Mucosa of rectum (tissue), 2 donors: ENCODE measurements at regions not wholly inside any gene's neighbourhood (a gene's known extent, or its start where the extent isn't known, plus 50 kb on each side); places are given as distances from the start of the nearest gene placed in this dataset.

Experiments
- H3K27ac ChIP-seq, 2 donors: one replicate each; pipeline ENCODE4 v1.7.0; 2013; ENCODE audit warnings: inconsistent platforms in 2 of 2, low read depth in 2 of 2, low read length in 2 of 2
- H3K27me3 ChIP-seq, 2 donors: one replicate each; pipeline ENCODE4 v1.7.0; 2013; ENCODE audit warnings: low read length in 2 of 2; ENCODE audit not compliant: control insufficient read depth in 2 of 2, insufficient read depth in 2 of 2
- H3K36me3 ChIP-seq, 2 donors: one replicate each; pipeline ENCODE4 v1.7.0; 2013; ENCODE audit warnings: low read length in 2 of 2; ENCODE audit not compliant: control insufficient read depth in 2 of 2, insufficient read depth in 2 of 2
- H3K4me1 ChIP-seq, 2 donors: one replicate each; pipeline ENCODE4 v1.7.0; 2013; ENCODE audit warnings: low read length in 2 of 2, mild to moderate bottlenecking in 1 of 2; ENCODE audit not compliant: control insufficient read depth in 2 of 2, insufficient read depth in 2 of 2
- H3K4me3 ChIP-seq, 2 donors: one replicate each; pipeline ENCODE4 v1.7.0; 2013; ENCODE audit warnings: low read length in 2 of 2
- H3K9ac ChIP-seq, 2 donors: one replicate each; pipeline ENCODE4 v1.7.0; 2013; ENCODE audit warnings: low read length in 2 of 2, low read depth in 1 of 2, mild to moderate bottlenecking in 1 of 2
- H3K9me3 ChIP-seq, 2 donors: one replicate each; pipeline ENCODE4 v1.7.0; 2013; ENCODE audit warnings: low read length in 2 of 2; ENCODE audit not compliant: control insufficient read depth in 2 of 2
- donor health status: healthy.
- donor health status: Normal muscosa, but diverticular disease.

DNA sequence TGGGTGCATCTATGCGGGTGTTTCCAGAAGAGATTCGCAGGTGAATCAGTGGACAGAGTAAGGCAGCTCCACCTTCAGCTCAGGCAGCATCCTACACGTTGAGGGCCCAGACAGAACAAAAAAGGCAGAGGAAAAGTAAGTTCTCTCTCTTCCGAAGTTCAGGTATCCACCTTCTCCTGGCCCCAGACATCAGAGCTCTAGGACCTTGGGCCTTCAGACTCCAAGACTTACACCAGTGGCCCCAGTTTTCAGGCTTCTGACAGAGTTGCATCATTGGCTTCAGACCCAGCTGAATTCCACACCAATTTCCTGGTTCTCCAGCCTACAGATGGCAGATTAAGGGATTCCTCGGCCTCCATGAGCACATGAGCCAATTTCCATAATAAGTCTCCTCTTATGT lies 102.2 kb upstream of the GPR26 start:
- Histone ChIP-seq H3K9ac (no peak overlapping the region), H3K4me1 (no peaks in the 10 kb centered on the region), H3K36me3 (no peaks in the 10 kb centered on the region), H3K27ac (no peak overlapping the region), H3K27me3 (peaks cover 3 to 7% of the 10 kb centered on the region in 2 donors), H3K9me3 (no peaks in the 10 kb centered on the region), H3K4me3 (no peak overlapping the region)

DNA sequence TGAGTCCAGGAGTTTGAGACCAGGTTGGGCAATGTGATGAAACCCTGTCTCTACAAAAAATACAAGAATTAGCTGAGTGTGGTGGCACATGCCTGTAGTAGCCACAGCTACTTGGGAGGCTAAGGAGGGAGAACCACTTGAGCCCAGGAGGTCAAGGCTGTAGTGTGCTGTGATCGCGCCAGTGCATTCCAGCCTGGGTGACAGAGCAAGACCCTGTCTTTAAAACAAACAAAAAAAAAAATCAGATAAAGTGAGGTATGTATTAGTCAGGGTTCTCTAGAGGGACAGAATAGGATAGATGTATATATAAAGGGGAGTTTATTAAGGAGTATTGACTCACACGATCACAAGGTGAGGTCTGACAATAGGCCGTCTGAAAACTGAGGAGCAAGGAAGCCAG lies 101.5 kb upstream of the GPR26 start:
- no peak overlapping the region for H3K9ac ChIP-seq
- no peak overlapping the region for H3K4me3 ChIP-seq
- H3K27me3 ChIP-seq, result peaks cover 5 to 6% of the 10 kb centered on the region in 2 donors
- no peak overlapping the region for H3K27ac ChIP-seq
- no peaks in the 10 kb centered on the region for H3K36me3 ChIP-seq
- no peaks in the 10 kb centered on the region for H3K9me3 ChIP-seq
- no peaks in the 10 kb centered on the region for H3K4me1 ChIP-seq

DNA sequence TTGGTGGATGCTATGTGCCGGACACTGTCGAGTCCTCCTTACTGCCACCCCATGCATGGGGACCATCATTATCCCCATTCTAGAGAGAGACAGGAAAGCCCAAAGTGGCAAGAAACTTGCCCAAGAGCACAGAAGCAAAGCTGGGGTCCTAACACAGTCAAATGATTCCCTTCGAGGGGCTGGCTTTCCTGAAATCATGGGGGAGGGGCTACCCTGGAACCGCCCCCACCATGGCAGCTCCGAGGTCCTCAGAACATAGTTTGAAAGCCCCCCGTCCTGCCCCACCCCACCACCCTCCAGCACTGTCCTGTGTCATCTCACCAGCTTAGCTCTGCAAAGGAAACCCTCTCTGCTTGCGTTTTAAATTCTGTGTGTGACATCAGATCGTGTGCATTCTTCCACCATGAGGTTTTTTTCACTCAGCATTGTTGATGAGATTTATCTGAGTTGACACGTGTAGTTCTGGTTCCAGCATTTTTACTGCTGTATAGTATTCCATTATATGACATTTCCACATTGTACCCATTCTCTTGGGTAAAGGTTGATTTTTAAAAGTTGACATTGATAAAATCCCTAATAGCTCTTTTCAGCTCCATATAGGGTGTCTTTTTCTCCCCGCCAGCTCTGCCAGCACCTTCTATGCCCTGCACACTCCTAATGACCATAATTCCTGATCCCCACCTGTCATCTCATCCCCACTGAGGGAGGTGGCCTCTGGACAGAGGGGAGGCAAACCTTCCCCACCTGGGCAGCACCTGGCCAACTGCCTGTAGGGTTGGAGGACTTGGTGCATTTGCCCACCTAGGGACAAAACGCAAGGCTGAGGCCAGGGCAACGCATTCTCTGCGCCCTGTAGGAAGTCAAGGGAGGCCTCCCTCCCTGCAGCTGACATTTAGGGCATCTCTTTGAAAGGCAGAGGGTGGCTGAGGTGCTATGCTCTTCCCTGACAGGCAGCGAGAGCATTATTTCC lies 100.2 kb upstream of the GPR26 start:
- Histone ChIP-seq H3K9me3 (no peaks in the 10 kb centered on the region), H3K4me1 (no peaks in the 10 kb centered on the region), H3K27ac (no peak overlapping the region), H3K27me3 (peaks cover 2 to 6% of the 10 kb centered on the region in 2 donors), H3K4me3 (no peak overlapping the region), H3K9ac (no peak overlapping the region), H3K36me3 (no peaks in the 10 kb centered on the region)

GRCh38 chr10:123567984-123568739 lies 98.0 kb upstream of the GPR26 start:
- Histone ChIP-seq H3K9me3 (no peaks in the 10 kb centered on the region), H3K27ac (no peak overlapping the region), H3K4me3 (no peak overlapping the region), H3K9ac (no peak overlapping the region), H3K4me1 (no peaks in the 10 kb centered on the region), H3K36me3 (no peaks in the 10 kb centered on the region), H3K27me3 (peaks cover 7 to 9% of the 10 kb centered on the region in 2 donors)

- Histone ChIP-seq H3K4me1 (no peaks in the 10 kb centered on the region), H3K27me3 (peaks cover 7 to 9% of the 10 kb centered on the region in 2 donors), H3K36me3 (no peaks in the 10 kb centered on the region), H3K27ac (no peak overlapping the region), H3K4me3 (no peak overlapping the region), H3K9me3 (no peaks in the 10 kb centered on the region), H3K9ac (no peak overlapping the region)
These were observed 97.4 kb upstream of the GPR26 start for GRCh38 chr10:123568751-123569150.

- H3K9ac ChIP-seq, result no peak overlapping the region
- peaks cover 8 to 9% of the 10 kb centered on the region in 2 donors for H3K27me3 ChIP-seq
- H3K9me3 ChIP-seq, result no peaks in the 10 kb centered on the region
- H3K27ac ChIP-seq, result no peak overlapping the region
- no peaks in the 10 kb centered on the region for H3K36me3 ChIP-seq
- no peak overlapping the region for H3K4me3 ChIP-seq
- no peaks in the 10 kb centered on the region for H3K4me1 ChIP-seq
These were observed 96.6 kb upstream of the GPR26 start for GRCh38 chr10:123569436-123570035.

DNA sequence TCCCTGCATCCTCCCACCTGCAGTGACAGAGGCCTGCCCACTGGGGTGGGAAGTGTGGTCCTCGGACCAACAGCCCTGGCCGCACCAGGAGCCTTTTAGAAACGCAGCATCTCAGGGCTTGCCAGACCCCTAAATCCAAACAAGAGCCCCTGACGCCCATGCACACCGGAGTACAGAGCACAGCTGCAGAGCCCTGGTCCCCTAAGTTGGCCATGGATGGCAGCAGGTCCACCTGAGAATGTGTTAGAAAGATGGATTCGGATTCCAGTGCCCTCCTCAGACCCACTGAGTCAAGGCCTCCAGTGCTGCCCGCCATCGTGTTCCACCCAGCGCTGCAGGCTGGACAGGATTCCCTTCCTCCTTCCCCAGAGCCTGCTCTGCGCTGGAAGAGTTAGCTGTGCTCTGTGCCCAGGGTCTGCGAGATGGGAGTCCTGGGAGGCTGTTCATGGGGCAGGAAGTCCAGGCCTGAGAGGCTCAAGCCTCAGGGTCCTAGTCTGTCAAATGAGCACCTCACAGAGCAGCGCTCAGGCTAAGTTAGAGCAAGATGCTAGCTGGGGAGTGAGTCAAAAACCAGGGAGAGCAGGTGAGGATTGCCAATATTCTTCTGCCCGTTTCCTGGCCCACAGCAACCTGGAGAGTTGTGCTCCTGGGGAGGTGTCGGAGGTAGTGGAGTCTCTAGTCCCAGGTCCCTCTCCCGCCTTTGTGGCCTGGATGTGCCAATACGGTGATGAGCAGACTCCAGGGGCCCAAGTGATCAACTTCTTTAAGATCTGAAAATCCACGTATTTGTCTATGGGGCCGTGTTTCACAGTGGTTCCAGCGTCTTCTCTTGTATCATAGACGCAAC lies 95.9 kb upstream of the GPR26 start:
- H3K9ac ChIP-seq, result no peak overlapping the region
- H3K27me3 ChIP-seq, result peaks cover 9% of the 10 kb centered on the region in 2 donors
- H3K27ac ChIP-seq, result no peak overlapping the region
- no peaks in the 10 kb centered on the region for H3K9me3 ChIP-seq
- no peaks in the 10 kb centered on the region for H3K36me3 ChIP-seq
- no peaks in the 10 kb centered on the region for H3K4me1 ChIP-seq
- H3K4me3 ChIP-seq, result no peak overlapping the region

- Histone ChIP-seq H3K36me3 (no peaks in the 10 kb centered on the region), H3K27ac (no peak overlapping the region), H3K4me1 (no peaks in the 10 kb centered on the region), H3K9me3 (no peaks in the 10 kb centered on the region), H3K9ac (no peak overlapping the region), H3K4me3 (no peak overlapping the region), H3K27me3 (peaks cover 9% of the 10 kb centered on the region in 2 donors)
These were observed 95.1 kb upstream of the GPR26 start for GRCh38 chr10:123570898-123571515.

- peaks cover 9% of the 10 kb centered on the region in 2 donors for H3K27me3 ChIP-seq
- H3K9ac ChIP-seq, result no peak overlapping the region
- H3K27ac ChIP-seq, result no peak overlapping the region
- H3K4me3 ChIP-seq, result no peak overlapping the region
- no peaks in the 10 kb centered on the region for H3K4me1 ChIP-seq
- no peaks in the 10 kb centered on the region for H3K9me3 ChIP-seq
- H3K36me3 ChIP-seq, result no peaks in the 10 kb centered on the region
These were observed 94.2 kb upstream of the GPR26 start for GRCh38 chr10:123571978-123572377.
